ENCODE measurements at regions not wholly inside any gene's neighbourhood (a gene's known extent, or its start where the extent isn't known, plus 50 kb on each side); places are given as distances from the start of the nearest gene placed in this dataset.

DNA sequence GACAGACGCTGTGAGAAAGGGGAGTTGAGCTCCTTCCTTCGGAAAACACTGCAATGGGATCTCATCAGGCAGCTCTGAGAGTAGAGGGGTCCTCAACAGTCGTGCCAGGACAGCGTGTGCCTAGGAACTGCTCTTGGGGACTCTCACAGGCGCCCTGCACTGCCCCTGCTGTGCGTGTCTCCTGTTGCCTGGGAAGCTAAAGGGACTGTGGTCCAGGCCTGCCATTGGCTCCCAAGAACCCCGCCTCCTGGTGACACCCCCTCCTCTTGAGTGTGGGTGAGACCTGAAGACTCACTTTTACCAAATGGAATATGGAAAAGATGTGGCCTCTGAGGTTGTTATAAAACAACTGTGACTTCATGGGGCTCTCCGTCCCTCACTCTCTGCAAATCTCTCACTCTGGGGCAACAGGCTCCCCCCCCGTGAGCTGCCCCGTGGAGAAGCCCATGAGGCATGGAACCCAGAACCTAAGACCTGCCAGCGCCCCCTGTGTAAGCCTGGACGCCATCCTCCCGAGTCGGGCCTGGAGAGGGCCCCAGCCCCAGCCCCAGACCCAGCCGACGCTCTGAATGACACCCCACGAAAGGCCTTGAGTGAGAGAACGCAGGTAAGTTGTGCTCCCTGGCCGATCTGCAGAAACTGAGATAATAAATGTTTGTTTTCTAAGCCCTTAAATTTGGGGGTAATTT lies 302.7 kb downstream of the FGF9 start:
- TF ChIP-seq JUNB (IDR thresholded peaks at IDR 0.05; ENCODE audit: unreplicated experiment) (no peak), CREB1 (CRISPR knock-in tag; IDR thresholded peaks at IDR 0.05; ENCODE audit: low read depth) (no peak), POLR2AphosphoS5 (IDR thresholded peaks at IDR 0.05; ENCODE audit: low read depth) (no peak), EZH2phosphoT487 (IDR thresholded peaks at IDR 0.05; ENCODE audit: unreplicated experiment) (no peak), EZH2 (IDR thresholded peaks at IDR 0.05; ENCODE audit: low read depth, unreplicated experiment) (no peak), ZNF114 (CRISPR knock-in tag; IDR thresholded peaks at IDR 0.05) (no peak), NANOG (IDR thresholded peaks at IDR 0.05; ENCODE audit: borderline replicate concordance) (no peak)
- TF ChIP-seq, protein P1, sequence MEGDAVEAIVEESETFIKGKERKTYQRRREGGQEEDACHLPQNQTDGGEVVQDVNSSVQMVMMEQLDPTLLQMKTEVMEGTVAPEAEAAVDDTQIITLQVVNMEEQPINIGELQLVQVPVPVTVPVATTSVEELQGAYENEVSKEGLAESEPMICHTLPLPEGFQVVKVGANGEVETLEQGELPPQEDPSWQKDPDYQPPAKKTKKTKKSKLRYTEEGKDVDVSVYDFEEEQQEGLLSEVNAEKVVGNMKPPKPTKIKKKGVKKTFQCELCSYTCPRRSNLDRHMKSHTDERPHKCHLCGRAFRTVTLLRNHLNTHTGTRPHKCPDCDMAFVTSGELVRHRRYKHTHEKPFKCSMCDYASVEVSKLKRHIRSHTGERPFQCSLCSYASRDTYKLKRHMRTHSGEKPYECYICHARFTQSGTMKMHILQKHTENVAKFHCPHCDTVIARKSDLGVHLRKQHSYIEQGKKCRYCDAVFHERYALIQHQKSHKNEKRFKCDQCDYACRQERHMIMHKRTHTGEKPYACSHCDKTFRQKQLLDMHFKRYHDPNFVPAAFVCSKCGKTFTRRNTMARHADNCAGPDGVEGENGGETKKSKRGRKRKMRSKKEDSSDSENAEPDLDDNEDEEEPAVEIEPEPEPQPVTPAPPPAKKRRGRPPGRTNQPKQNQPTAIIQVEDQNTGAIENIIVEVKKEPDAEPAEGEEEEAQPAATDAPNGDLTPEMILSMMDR (conservative IDR thresholded peaks at IDR 0.05; ENCODE audit: low read depth in 2 of 2), result peak in 1 of 2 experiments; percentile 32; a peak in 3 of 4 replicates
- TF ChIP-seq, protein P2, sequence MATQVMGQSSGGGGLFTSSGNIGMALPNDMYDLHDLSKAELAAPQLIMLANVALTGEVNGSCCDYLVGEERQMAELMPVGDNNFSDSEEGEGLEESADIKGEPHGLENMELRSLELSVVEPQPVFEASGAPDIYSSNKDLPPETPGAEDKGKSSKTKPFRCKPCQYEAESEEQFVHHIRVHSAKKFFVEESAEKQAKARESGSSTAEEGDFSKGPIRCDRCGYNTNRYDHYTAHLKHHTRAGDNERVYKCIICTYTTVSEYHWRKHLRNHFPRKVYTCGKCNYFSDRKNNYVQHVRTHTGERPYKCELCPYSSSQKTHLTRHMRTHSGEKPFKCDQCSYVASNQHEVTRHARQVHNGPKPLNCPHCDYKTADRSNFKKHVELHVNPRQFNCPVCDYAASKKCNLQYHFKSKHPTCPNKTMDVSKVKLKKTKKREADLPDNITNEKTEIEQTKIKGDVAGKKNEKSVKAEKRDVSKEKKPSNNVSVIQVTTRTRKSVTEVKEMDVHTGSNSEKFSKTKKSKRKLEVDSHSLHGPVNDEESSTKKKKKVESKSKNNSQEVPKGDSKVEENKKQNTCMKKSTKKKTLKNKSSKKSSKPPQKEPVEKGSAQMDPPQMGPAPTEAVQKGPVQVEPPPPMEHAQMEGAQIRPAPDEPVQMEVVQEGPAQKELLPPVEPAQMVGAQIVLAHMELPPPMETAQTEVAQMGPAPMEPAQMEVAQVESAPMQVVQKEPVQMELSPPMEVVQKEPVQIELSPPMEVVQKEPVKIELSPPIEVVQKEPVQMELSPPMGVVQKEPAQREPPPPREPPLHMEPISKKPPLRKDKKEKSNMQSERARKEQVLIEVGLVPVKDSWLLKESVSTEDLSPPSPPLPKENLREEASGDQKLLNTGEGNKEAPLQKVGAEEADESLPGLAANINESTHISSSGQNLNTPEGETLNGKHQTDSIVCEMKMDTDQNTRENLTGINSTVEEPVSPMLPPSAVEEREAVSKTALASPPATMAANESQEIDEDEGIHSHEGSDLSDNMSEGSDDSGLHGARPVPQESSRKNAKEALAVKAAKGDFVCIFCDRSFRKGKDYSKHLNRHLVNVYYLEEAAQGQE (IDR thresholded peaks at IDR 0.05; ENCODE audit: unreplicated experiment), result no peak
- TF ChIP-seq, protein P3, sequence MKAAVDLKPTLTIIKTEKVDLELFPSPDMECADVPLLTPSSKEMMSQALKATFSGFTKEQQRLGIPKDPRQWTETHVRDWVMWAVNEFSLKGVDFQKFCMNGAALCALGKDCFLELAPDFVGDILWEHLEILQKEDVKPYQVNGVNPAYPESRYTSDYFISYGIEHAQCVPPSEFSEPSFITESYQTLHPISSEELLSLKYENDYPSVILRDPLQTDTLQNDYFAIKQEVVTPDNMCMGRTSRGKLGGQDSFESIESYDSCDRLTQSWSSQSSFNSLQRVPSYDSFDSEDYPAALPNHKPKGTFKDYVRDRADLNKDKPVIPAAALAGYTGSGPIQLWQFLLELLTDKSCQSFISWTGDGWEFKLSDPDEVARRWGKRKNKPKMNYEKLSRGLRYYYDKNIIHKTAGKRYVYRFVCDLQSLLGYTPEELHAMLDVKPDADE (IDR thresholded peaks at IDR 0.05), result no peak
- TF ChIP-seq, protein P4, sequence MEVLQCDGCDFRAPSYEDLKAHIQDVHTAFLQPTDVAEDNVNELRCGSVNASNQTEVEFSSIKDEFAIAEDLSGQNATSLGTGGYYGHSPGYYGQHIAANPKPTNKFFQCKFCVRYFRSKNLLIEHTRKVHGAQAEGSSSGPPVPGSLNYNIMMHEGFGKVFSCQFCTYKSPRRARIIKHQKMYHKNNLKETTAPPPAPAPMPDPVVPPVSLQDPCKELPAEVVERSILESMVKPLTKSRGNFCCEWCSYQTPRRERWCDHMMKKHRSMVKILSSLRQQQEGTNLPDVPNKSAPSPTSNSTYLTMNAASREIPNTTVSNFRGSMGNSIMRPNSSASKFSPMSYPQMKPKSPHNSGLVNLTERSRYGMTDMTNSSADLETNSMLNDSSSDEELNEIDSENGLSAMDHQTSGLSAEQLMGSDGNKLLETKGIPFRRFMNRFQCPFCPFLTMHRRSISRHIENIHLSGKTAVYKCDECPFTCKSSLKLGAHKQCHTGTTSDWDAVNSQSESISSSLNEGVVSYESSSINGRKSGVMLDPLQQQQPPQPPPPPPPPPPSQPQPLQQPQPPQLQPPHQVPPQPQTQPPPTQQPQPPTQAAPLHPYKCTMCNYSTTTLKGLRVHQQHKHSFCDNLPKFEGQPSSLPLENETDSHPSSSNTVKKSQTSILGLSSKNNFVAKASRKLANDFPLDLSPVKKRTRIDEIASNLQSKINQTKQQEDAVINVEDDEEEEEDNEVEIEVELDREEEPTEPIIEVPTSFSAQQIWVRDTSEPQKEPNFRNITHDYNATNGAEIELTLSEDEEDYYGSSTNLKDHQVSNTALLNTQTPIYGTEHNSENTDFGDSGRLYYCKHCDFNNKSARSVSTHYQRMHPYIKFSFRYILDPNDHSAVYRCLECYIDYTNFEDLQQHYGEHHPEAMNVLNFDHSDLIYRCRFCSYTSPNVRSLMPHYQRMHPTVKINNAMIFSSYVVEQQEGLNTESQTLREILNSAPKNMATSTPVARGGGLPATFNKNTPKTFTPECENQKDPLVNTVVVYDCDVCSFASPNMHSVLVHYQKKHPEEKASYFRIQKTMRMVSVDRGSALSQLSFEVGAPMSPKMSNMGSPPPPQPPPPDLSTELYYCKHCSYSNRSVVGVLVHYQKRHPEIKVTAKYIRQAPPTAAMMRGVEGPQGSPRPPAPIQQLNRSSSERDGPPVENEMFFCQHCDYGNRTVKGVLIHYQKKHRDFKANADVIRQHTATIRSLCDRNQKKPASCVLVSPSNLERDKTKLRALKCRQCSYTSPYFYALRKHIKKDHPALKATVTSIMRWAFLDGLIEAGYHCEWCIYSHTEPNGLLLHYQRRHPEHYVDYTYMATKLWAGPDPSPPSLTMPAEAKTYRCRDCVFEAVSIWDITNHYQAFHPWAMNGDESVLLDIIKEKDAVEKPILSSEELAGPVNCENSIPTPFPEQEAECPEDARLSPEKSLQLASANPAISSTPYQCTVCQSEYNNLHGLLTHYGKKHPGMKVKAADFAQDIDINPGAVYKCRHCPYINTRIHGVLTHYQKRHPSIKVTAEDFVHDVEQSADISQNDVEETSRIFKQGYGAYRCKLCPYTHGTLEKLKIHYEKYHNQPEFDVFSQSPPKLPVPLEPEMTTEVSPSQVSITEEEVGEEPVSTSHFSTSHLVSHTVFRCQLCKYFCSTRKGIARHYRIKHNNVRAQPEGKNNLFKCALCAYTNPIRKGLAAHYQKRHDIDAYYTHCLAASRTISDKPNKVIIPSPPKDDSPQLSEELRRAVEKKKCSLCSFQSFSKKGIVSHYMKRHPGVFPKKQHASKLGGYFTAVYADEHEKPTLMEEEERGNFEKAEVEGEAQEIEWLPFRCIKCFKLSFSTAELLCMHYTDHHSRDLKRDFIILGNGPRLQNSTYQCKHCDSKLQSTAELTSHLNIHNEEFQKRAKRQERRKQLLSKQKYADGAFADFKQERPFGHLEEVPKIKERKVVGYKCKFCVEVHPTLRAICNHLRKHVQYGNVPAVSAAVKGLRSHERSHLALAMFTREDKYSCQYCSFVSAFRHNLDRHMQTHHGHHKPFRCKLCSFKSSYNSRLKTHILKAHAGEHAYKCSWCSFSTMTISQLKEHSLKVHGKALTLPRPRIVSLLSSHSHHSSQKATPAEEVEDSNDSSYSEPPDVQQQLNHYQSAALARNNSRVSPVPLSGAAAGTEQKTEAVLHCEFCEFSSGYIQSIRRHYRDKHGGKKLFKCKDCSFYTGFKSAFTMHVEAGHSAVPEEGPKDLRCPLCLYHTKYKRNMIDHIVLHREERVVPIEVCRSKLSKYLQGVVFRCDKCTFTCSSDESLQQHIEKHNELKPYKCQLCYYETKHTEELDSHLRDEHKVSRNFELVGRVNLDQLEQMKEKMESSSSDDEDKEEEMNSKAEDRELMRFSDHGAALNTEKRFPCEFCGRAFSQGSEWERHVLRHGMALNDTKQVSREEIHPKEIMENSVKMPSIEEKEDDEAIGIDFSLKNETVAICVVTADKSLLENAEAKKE (CRISPR knock-in tag; IDR thresholded peaks at IDR 0.05), result no peak

Data from GM23338 (cell line).